ENCODE measurements at regions not wholly inside any gene's neighbourhood (a gene's known extent, or its start where the extent isn't known, plus 50 kb on each side); places are given as distances from the start of the nearest gene placed in this dataset.

DNA sequence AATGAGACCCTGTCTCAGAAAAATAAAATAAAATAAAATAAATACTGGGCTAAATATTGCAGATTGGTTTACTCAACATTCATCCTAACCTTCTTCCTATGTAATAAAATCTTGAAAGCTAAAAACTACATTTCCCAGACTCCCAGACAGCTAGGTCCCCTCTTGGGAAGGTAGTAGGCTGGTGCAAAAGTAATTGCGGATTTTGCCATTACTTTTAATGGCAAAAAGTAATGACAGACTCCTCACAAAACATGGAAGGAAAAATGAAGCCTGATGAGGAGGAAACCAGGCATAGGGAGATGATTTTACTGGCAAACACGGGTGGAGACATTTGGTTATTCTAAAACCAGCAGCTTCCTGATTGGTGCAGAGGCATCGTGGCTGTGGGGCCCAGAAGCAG, 70.6 kb upstream of the E2F3 start:
- H3K27ac ChIP-seq (ENCODE audit: low read length): no peak overlapping the region
- WGBS: 59% methylated on average over 3 of the region's 3 CpGs
- no peak overlapping the region for H3K4me3 ChIP-seq (ENCODE audit: low read length)
- DNase-seq (no peak), ATAC-seq (no peak)
- intact Hi-C loops (cut with DNase I): no loop called here
- no peaks in the 10 kb centered on the region for H3K27me3 ChIP-seq (ENCODE audit: control insufficient read depth, insufficient read depth)
- H3K4me1 ChIP-seq (ENCODE audit: control insufficient read depth, insufficient read depth, low read length): no peaks in the 10 kb centered on the region
- no peaks in the 10 kb centered on the region for H3K9me3 ChIP-seq (ENCODE audit: control insufficient read depth, low read length)

DNA sequence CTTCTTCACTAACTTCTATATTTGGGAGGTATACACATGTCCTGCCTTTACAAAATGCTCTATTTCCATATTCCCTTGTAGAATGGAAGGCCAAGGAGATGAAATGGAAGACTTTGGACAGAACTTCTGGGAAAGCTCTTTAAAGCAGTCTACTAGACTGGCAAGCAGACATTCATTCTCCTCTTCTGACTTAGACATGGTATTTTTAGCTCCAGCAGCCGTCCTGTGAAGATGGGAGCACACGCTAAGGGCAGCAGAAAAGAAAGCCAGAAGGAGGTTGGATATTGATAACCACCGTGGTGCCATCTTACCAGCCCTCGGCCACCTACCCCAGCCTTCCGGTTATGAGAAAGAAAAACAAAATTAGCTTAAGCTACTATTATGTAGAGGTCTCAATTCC, 70.1 kb upstream of the E2F3 start:
- H3K27ac ChIP-seq (ENCODE audit: low read length): no peak overlapping the region
- no peaks in the 10 kb centered on the region for H3K27me3 ChIP-seq (ENCODE audit: control insufficient read depth, insufficient read depth)
- H3K4me1 ChIP-seq (ENCODE audit: control insufficient read depth, insufficient read depth, low read length): no peaks in the 10 kb centered on the region
- no peak overlapping the region for H3K4me3 ChIP-seq (ENCODE audit: low read length)
- intact Hi-C loops (cut with DNase I): no loop called here
- no peak for DNase-seq
- no peak for ATAC-seq
- H3K9me3 ChIP-seq (ENCODE audit: control insufficient read depth, low read length): no peaks in the 10 kb centered on the region
- 54% methylated on average over 5 of the region's 5 CpGs for WGBS

DNA sequence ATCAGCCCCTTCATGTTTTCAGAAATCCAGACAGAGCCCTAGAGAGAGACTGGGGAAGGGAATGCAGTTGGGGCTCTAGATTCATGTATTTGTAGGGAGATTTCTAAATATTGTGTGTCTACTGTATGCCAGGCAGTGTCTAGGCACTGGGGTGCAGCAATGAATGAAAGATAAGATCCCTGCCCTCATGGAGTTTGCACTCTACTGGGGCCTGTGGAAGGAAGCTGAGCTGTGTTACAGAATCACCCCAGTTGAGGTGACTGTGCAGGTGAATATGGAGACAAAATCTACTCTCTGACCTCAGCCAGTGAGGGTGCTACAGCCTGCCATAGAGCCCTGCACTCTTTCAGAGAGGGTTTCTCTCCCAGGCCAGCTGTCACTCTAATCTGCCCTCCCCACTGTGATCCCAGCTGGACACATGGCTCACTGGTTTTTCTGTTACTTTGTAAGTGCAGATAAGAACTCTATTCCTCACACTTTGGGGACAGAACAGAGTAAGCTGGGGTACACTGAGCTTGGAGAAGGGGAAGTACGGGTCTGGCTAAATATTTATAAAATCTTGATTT, 69.2 kb upstream of the E2F3 start:
- H3K4me1 ChIP-seq (ENCODE audit: control insufficient read depth, insufficient read depth, low read length): no peaks in the 10 kb centered on the region
- 54% methylated on average over 1 of the region's 1 CpG for WGBS
- no peak overlapping the region for H3K27ac ChIP-seq (ENCODE audit: low read length)
- DNase-seq (no peak), ATAC-seq (no peak)
- no peak overlapping the region for H3K4me3 ChIP-seq (ENCODE audit: low read length)
- H3K27me3 ChIP-seq (ENCODE audit: control insufficient read depth, insufficient read depth): no peaks in the 10 kb centered on the region
- H3K9me3 ChIP-seq (ENCODE audit: control insufficient read depth, low read length): no peaks in the 10 kb centered on the region
- intact Hi-C loops (cut with DNase I): no loop called here

DNA sequence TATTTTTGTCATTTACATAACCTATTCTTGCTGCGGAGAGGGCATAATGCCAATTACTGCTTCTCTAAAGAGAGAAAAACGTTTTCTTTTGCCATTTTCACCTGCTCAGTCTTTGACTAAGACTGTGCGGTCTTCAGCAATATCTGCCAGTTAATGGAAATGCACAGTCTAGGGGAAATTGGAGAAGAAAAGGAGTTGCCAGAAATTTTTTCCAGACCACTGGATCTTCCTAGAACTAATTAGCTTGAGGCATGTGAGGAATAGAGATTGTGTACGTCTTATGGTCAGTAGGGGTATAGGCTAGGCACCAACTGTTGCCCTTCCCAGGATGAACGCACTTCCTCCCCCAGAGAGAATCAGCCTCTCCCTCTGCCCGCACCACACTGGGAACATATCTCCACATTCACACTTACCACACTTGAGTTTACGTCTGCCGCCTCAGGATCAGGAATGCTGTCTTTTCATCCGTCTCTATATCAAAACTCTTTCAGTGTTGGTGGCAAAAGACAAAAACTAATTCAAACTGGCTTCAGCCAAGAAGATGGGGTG, 67.9 kb upstream of the E2F3 start:
- WGBS: 49% methylated on average over 9 of the region's 9 CpGs

DNA sequence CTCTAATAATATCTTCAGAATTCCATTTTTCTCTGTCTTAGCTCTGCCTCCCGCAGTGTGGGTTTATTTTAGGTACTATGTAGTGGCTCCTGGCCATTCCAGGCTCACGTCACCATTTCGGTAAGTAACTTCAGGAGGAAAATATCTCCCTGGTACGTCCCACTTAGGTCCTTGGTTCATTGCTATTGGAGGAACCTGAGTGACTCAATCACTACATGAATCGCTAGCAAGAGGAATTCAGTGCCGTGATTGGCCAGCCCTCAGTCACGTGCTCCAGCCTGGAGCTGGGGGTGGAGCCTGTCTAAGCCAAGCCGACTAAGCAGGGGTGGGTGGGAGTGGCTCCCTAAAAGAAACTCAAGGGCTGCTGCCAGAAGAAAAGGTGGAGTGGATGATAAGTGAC, 67.3 kb upstream of the E2F3 start:
- ATAC-seq: peak; percentile 84 to 90
- Histone ChIP-seq H3K4me1 (ENCODE audit: control insufficient read depth, insufficient read depth, low read length) (no peaks in the 10 kb centered on the region), H3K9me3 (ENCODE audit: control insufficient read depth, low read length) (no peaks in the 10 kb centered on the region), H3K27ac (ENCODE audit: low read length) (peak overlapping the region; percentile 39), H3K4me3 (ENCODE audit: low read length) (peak overlapping the region; percentile 52), H3K27me3 (ENCODE audit: control insufficient read depth, insufficient read depth) (no peaks in the 10 kb centered on the region)
- DNase-seq: peak; percentile 39 to 68 (median 65)
- intact Hi-C loops (cut with DNase I): no loop called here
- WGBS: 66% methylated on average over 8 of the region's 8 CpGs

More for the DNA sequence above, 67.9 kb upstream of the E2F3 start:
- DNase-seq: no peak
- Histone ChIP-seq H3K4me1 (ENCODE audit: control insufficient read depth, insufficient read depth, low read length) (no peaks in the 10 kb centered on the region), H3K4me3 (ENCODE audit: low read length) (peak overlapping the region; percentile 52), H3K9me3 (ENCODE audit: control insufficient read depth, low read length) (no peaks in the 10 kb centered on the region), H3K27ac (ENCODE audit: low read length) (peak overlapping the region; percentile 89), H3K27me3 (ENCODE audit: control insufficient read depth, insufficient read depth) (no peaks in the 10 kb centered on the region)
- peak; percentile 55 to 65 for ATAC-seq
- intact Hi-C loops (cut with DNase I): no loop called here

DNA sequence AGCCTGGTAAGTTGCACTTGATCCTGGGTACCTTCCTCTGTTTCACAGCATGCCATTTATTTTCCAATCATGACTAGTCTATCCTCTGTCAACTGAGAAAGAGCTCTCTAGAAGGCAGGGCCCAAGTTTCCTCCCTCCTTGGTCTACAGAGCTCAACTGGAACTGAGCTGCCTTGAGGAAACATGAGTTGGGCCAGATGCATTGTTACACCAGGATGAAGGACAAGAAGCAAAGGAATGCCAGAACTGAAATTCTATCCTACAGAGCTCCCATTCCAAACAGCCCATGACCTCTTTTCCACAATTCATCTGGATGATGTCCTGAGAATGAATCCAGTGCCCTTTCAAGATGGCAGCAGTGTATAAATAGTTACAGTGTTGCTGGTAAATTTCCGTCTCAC, 66.7 kb upstream of the E2F3 start:
- intact Hi-C loops (cut with DNase I): no loop called here
- 71% methylated on average over 1 of the region's 1 CpG for WGBS
- Histone ChIP-seq H3K4me3 (ENCODE audit: low read length) (no peak overlapping the region), H3K27me3 (ENCODE audit: control insufficient read depth, insufficient read depth) (no peaks in the 10 kb centered on the region), H3K9me3 (ENCODE audit: control insufficient read depth, low read length) (no peaks in the 10 kb centered on the region), H3K4me1 (ENCODE audit: control insufficient read depth, insufficient read depth, low read length) (no peaks in the 10 kb centered on the region), H3K27ac (ENCODE audit: low read length) (no peak overlapping the region)
- no peak for ATAC-seq
- DNase-seq: no peak

DNA sequence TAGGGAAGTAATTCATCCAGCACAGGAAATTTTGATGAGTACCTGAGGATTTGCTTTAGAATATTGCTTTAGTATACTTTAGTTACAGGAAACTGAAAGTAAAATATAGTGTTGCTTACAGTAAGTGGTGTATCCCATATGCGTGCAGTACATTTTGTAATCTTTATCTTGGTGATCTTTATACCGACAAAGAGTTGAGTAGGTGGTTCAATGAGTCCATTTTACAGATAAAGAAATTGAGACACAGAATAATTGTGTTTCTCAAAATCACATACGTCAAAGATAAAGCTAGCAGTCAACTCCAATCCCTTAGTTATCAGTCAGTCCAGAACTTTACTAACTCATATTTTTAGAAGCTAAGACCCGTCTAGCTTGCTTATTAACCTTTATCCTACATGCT, 65.8 kb upstream of the E2F3 start:
- no peak for ATAC-seq
- Histone ChIP-seq H3K27ac (ENCODE audit: low read length) (no peak overlapping the region), H3K9me3 (ENCODE audit: control insufficient read depth, low read length) (no peaks in the 10 kb centered on the region), H3K4me3 (ENCODE audit: low read length) (no peak overlapping the region), H3K4me1 (ENCODE audit: control insufficient read depth, insufficient read depth, low read length) (no peaks in the 10 kb centered on the region), H3K27me3 (ENCODE audit: control insufficient read depth, insufficient read depth) (no peaks in the 10 kb centered on the region)
- no peak for DNase-seq
- intact Hi-C loops (cut with DNase I): no loop called here
- WGBS: 26% methylated on average over 4 of the region's 4 CpGs

DNA sequence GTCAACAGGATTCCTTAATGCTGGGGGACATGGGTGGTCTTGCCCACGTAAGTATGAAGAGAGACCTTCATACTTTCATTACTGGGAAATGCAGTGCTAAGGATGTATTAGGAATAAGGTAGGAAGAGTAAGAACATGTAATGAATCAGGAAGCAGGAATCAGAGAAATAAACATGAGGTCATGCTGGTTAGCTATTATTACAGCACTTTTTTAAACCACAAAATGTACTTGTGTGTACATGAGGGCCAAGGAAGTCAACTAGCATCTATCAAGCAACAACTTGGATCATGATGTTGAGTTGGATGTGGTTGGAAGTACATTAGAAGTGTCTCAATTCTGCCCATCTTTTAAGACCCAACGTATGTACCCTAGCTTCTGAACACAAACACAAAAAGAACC, 63.5 kb upstream of the E2F3 start:
- no peaks in the 10 kb centered on the region for H3K4me1 ChIP-seq (ENCODE audit: control insufficient read depth, insufficient read depth, low read length)
- DNase-seq: no peak
- H3K4me3 ChIP-seq (ENCODE audit: low read length): no peak overlapping the region
- ATAC-seq: no peak
- H3K27me3 ChIP-seq (ENCODE audit: control insufficient read depth, insufficient read depth): no peaks in the 10 kb centered on the region
- H3K27ac ChIP-seq (ENCODE audit: low read length): no peak overlapping the region
- WGBS: 90% methylated on average over 2 of the region's 2 CpGs
- H3K9me3 ChIP-seq (ENCODE audit: control insufficient read depth, low read length): no peaks in the 10 kb centered on the region
- intact Hi-C loops (cut with DNase I): no loop called here

DNA sequence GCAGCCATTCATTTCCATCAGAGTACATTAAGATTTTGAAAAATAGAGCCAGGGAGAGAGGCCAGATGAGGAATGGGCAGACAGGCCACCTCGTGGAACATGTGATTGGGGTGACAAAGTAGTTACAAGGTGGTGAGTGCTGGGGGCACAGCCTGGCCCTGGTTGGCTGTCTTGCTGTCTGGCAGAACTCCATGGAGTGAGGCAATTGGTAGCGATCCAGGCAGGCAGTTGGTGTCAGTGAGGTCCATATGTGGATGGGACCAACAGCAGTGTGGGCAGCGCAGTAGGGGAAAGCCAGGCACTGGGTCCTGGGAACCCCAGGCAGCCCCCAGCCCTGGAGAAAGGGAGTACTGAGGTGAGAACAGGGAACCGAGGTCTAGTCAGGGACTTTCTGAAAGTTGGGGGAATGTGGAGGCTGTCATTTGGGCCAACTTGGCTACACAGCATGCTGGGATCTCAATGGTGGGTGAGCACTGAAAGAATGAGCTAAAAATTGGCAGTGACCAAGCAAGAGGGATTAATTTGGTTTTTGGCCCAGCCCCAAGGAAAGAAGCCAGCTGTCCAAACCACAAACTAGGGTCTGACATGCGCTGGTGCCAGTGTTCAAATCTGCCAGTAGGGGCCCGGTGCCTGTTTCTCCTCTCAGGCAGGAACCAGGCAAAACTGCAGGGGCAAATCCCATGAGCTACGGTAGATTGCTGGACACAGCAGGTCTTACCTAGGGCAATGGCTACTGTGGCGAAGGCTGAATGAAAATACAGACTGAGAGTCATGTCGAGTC, 61.4 kb upstream of the E2F3 start:
- no peak for DNase-seq
- no peak overlapping the region for H3K27ac ChIP-seq (ENCODE audit: low read length)
- H3K4me1 ChIP-seq (ENCODE audit: control insufficient read depth, insufficient read depth, low read length): no peaks in the 10 kb centered on the region
- WGBS: 83% methylated on average over 9 of the region's 9 CpGs
- no peaks in the 10 kb centered on the region for H3K27me3 ChIP-seq (ENCODE audit: control insufficient read depth, insufficient read depth)
- H3K9me3 ChIP-seq (ENCODE audit: control insufficient read depth, low read length): no peaks in the 10 kb centered on the region
- H3K4me3 ChIP-seq (ENCODE audit: low read length): no peak overlapping the region
- intact Hi-C loops (cut with DNase I): no loop called here
- ATAC-seq: no peak

DNA sequence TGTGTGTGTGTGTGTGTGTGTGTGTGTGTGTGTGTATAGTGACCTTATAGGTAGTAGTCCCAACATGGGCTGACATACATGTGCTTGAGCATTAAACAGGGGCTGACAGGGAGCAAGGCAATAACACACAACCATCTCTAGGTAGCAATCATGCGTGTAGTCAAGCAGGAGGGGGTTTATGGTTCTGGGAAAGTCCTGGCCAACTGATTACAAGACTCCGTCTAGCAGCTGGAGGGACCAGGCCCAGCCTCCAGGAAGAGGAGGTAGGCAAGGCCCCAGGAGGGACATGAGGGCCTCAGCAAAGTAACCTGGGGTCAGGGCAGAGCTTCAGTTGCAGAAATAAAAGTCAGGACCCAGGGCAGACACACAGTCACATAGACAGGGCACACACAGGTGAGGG, 60.6 kb upstream of the E2F3 start:
- intact Hi-C loops (cut with DNase I): no loop called here
- WGBS: 72% methylated on average over 2 of the region's 2 CpGs
- ATAC-seq: no peak

DNA sequence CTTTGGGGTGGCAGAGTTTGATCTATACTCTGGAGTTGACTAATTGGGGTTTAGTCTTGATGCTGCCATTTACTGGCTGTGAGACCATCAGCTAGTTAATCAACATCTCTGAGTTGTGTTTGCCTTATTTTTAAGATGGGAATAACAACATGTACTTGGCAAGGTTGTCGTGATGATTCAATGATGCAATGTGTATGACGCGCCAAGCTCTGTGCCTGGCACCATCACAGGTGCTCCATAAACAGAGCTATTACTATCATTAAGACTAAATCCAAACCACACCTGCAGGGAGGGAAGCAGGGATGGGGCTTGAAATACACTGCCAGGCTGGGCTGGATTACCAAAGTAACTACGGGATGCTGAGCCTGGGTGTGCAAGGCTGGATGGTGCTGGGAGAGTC, 60.1 kb upstream of the E2F3 start:
- no peaks in the 10 kb centered on the region for H3K4me1 ChIP-seq (ENCODE audit: control insufficient read depth, insufficient read depth, low read length)
- DNase-seq (no peak), ATAC-seq (no peak)
- H3K4me3 ChIP-seq (ENCODE audit: low read length): no peak overlapping the region
- intact Hi-C loops (cut with DNase I): no loop called here
- no peaks in the 10 kb centered on the region for H3K9me3 ChIP-seq (ENCODE audit: control insufficient read depth, low read length)
- H3K27ac ChIP-seq (ENCODE audit: low read length): no peak overlapping the region
- 91% methylated on average over 4 of the region's 4 CpGs for WGBS
- no peaks in the 10 kb centered on the region for H3K27me3 ChIP-seq (ENCODE audit: control insufficient read depth, insufficient read depth)

More for the DNA sequence above, 60.6 kb upstream of the E2F3 start:
- Histone ChIP-seq H3K27me3 (ENCODE audit: control insufficient read depth, insufficient read depth) (no peaks in the 10 kb centered on the region), H3K4me1 (ENCODE audit: control insufficient read depth, insufficient read depth, low read length) (no peaks in the 10 kb centered on the region), H3K27ac (ENCODE audit: low read length) (no peak overlapping the region), H3K9me3 (ENCODE audit: control insufficient read depth, low read length) (no peaks in the 10 kb centered on the region), H3K4me3 (ENCODE audit: low read length) (no peak overlapping the region)
- no peak for DNase-seq

Measured in right cardiac atrium (tissue), 5 donors.